GM23338 (cell line): ENCODE measurements at regions not wholly inside any gene's neighbourhood (a gene's known extent, or its start where the extent isn't known, plus 50 kb on each side); places are given as distances from the start of the nearest gene placed in this dataset.

Experiments
- ATAC-seq: fragments of 200-7000 bp; cut with Tn5 transposase; 3 replicates; pipeline ENCODE4 v1.9.1; 2020
- DNase-seq: peaks from one replicate; pipeline ENCODE4 v3.0.0-alpha.2; 2015; ENCODE audit warnings: low spot score
- H2AFZ ChIP-seq: fragments of 200-600 bp; sonication (generic); 2 replicates; pipeline ENCODE4 v1.8.0; 2016; ENCODE audit warnings: antibody characterized with exemption, mild to moderate bottlenecking, moderate library complexity
- H3F3A ChIP-seq: fragments of 200-600 bp; sonication (generic); replicated peaks from 2 replicates; pipeline ENCODE4 v1.8.0; 2017; ENCODE audit warnings: antibody characterized with exemption, mixed run types, low read depth
- H3K27ac ChIP-seq: fragments of 200-600 bp; sonication (generic); 2 replicates; pipeline ENCODE4 v1.6.1; 2016; ENCODE audit warnings: low read depth
- H3K27me3 ChIP-seq: fragments of 200-600 bp; sonication (generic); 2 replicates; pipeline ENCODE4 v1.8.0; 2016; ENCODE audit warnings: mild to moderate bottlenecking, mixed run types, moderate library complexity; ENCODE audit not compliant: insufficient read depth
- H3K36me3 ChIP-seq: fragments of 200-600 bp; sonication (generic); 2 replicates; pipeline ENCODE4 v1.8.0; 2016; ENCODE audit warnings: mild to moderate bottlenecking; ENCODE audit not compliant: insufficient read depth
- H3K4me1 ChIP-seq: fragments of 200-600 bp; sonication (generic); 2 replicates; pipeline ENCODE4 v1.8.0; 2016; ENCODE audit warnings: mild to moderate bottlenecking, moderate library complexity; ENCODE audit not compliant: insufficient read depth
- H3K4me2 ChIP-seq: fragments of 200-600 bp; sonication (generic); 2 replicates; pipeline ENCODE4 v1.7.1; 2017; ENCODE audit warnings: mixed run types
- H3K4me3 ChIP-seq: fragments of 200-600 bp; sonication (generic); 2 replicates; pipeline ENCODE4 v1.6.1; 2016; ENCODE audit warnings: mixed run types
- H3K79me2 ChIP-seq: fragments of 200-600 bp; sonication (generic); replicated peaks from 2 replicates; pipeline ENCODE4 v1.8.0; 2017; ENCODE audit warnings: mild to moderate bottlenecking; ENCODE audit not compliant: insufficient read depth
- H3K9me2 ChIP-seq: fragments of 200-600 bp; sonication (generic); 2 replicates; pipeline ENCODE4 v1.8.0; 2017; ENCODE audit not compliant: insufficient read depth
- H4K20me1 ChIP-seq: fragments of 200-600 bp; sonication (generic); replicated peaks from 2 replicates; pipeline ENCODE4 v1.8.0; 2017; ENCODE audit warnings: mild to moderate bottlenecking; ENCODE audit not compliant: insufficient read depth
- H3K27ac Mint-ChIP-seq: 2 replicates; pipeline ENCODE4 v1.8.0; 2020; ENCODE audit warnings: inconsistent platforms, mild to moderate bottlenecking, moderate library complexity, mixed read lengths
- H3K27me3 Mint-ChIP-seq: 3 replicates; pipeline ENCODE4 v1.8.0; 2022; ENCODE audit warnings: low read depth, mild to moderate bottlenecking, moderate library complexity, mixed read lengths, inconsistent platforms; ENCODE audit not compliant: insufficient read depth, poor library complexity
- H3K36me3 Mint-ChIP-seq: 3 replicates; pipeline ENCODE4 v1.8.0; 2021; ENCODE audit warnings: low read depth, mild to moderate bottlenecking, inconsistent platforms, moderate library complexity, mixed read lengths
- H3K4me1 Mint-ChIP-seq: 3 replicates; pipeline ENCODE4 v1.8.0; 2020; ENCODE audit warnings: mild to moderate bottlenecking, inconsistent platforms, mixed read lengths
- H3K4me3 Mint-ChIP-seq: 3 replicates; pipeline ENCODE4 v1.8.0; 2021; ENCODE audit warnings: moderate library complexity, mild to moderate bottlenecking, inconsistent platforms, mixed read lengths
- H3K9me3 Mint-ChIP-seq: 3 replicates; pipeline ENCODE4 v1.8.0; 2020; ENCODE audit warnings: moderate library complexity, mild to moderate bottlenecking, inconsistent platforms, mixed read lengths
- CREB1 ChIP-seq: fragments of 250-450 bp; sonication (Bioruptor Pico); IDR thresholded peaks from 2 replicates; pipeline ENCODE4 v1.5.0; 2020; ENCODE audit warnings: low read depth, mild to moderate bottlenecking, moderate library complexity
- CTCF ChIP-seq, 2 experiments: fragments of 200-600 bp in 1 of 2; sonication (generic) in 1 of 2; conservative IDR thresholded peaks; 2 replicates each; pipeline versions ENCODE4 v1.5.1 to v1.6.1; 2016 to 2017; ENCODE audit warnings: antibody characterized with exemption in 2 of 2, low read depth in 2 of 2, mild to moderate bottlenecking in 2 of 2, moderate library complexity in 1 of 2
- ETS1 ChIP-seq: IDR thresholded peaks from 2 replicates; pipeline ENCODE4 v1.6.1; 2016; ENCODE audit warnings: antibody characterized with exemption
- EZH2 ChIP-seq: fragments of 200-600 bp; sonication (generic); IDR thresholded peaks from one replicate; pipeline ENCODE4 v1.8.0; 2017; ENCODE audit warnings: antibody characterized with exemption, mild to moderate bottlenecking, low read depth; ENCODE audit not compliant: unreplicated experiment
- EZH2phosphoT487 ChIP-seq: fragments of 200-600 bp; sonication (generic); IDR thresholded peaks from one replicate; pipeline ENCODE4 v1.8.1; 2018; ENCODE audit warnings: antibody characterized with exemption; ENCODE audit not compliant: unreplicated experiment
- JUNB ChIP-seq: IDR thresholded peaks from one replicate; pipeline ENCODE4 v1.6.1; 2016; ENCODE audit warnings: antibody characterized with exemption; ENCODE audit not compliant: unreplicated experiment
- NANOG ChIP-seq: IDR thresholded peaks from 2 replicates; pipeline ENCODE4 v1.6.1; 2016; ENCODE audit warnings: antibody characterized with exemption, borderline replicate concordance
- POLR2AphosphoS5 ChIP-seq: IDR thresholded peaks from 2 replicates; pipeline ENCODE4 v1.6.1; 2016; ENCODE audit warnings: antibody characterized with exemption, low read depth
- REST ChIP-seq: IDR thresholded peaks from one replicate; pipeline ENCODE4 v1.6.1; 2018; ENCODE audit warnings: antibody characterized with exemption; ENCODE audit not compliant: unreplicated experiment
- ZNF114 ChIP-seq: fragments of 250-450 bp; sonication (Bioruptor Pico); IDR thresholded peaks from 2 replicates; pipeline ENCODE4 v1.5.0; 2020; ENCODE audit warnings: mild to moderate bottlenecking, moderate library complexity
- ZNF331 ChIP-seq: fragments of 250-450 bp; sonication (Bioruptor Pico); IDR thresholded peaks from 2 replicates; pipeline ENCODE4 v1.5.0; 2020; ENCODE audit warnings: low read depth, mild to moderate bottlenecking, moderate library complexity
- ZNF462 ChIP-seq: fragments of 250-450 bp; sonication (Bioruptor Pico); IDR thresholded peaks from 2 replicates; pipeline ENCODE4 v1.5.0; 2020; ENCODE audit warnings: mild to moderate bottlenecking, moderate library complexity

- no peak overlapping the region for H3K4me3 ChIP-seq
- H3K27me3 Mint-ChIP-seq = no peaks in the 10 kb centered on the region
- no peak overlapping the region for H3K4me3 Mint-ChIP-seq
- DNase-seq = no peak
- H3K4me2 ChIP-seq = no peak overlapping the region
- H3K36me3 ChIP-seq = no peaks in the 10 kb centered on the region
- H3K9me3 Mint-ChIP-seq = no peaks in the 10 kb centered on the region
- no peaks in the 10 kb centered on the region for H3F3A ChIP-seq
- H3K36me3 Mint-ChIP-seq = no peaks in the 10 kb centered on the region
- H4K20me1 ChIP-seq = no peaks in the 10 kb centered on the region
- H3K4me1 ChIP-seq = no peaks in the 10 kb centered on the region
- H3K4me1 Mint-ChIP-seq = peaks cover 5% of the 10 kb centered on the region; the same call in 1 of the 3 replicates
- no peak overlapping the region for H3K27ac ChIP-seq
- 0 out of 2 replicates have a peak, but pooled peaks cover 5% of the 10 kb centered on the region for H3K9me2 ChIP-seq
- no peaks in the 10 kb centered on the region for H3K79me2 ChIP-seq
- H2AFZ ChIP-seq = no peak overlapping the region
- TF ChIP-seq JUNB (no peak), CTCF (conservative IDR thresholded peaks at IDR 0.05; ENCODE audit: low read depth in 2 of 2) (no peak), ZNF114 (CRISPR knock-in tag) (no peak), POLR2AphosphoS5 (no peak), ETS1 (no peak), EZH2 (no peak), REST (no peak), NANOG (no peak), ZNF331 (CRISPR knock-in tag) (no peak), CREB1 (CRISPR knock-in tag) (no peak), EZH2phosphoT487 (no peak), ZNF462 (CRISPR knock-in tag) (no peak)
- no peak overlapping the region for H3K27ac Mint-ChIP-seq
- no peak for ATAC-seq
- no peaks in the 10 kb centered on the region for H3K27me3 ChIP-seq
Measured at GRCh38 chr9:68625559-68625958, 79.5 kb upstream of the PIP5K1B start.
